Activated CD8-positive, alpha-beta memory T cell treated with anti-CD3 and anti-CD28 coated beads, Interleukin-2, amount 50 U/mL, for 1 hour (primary cell): ENCODE measurements at regions not wholly inside any gene's neighbourhood (a gene's known extent, or its start where the extent isn't known, plus 50 kb on each side); places are given as distances from the start of the nearest gene placed in this dataset.

Experiments
- DNase-seq: peaks from one replicate; pipeline ENCODE4 v3.0.0-alpha.2; 2020; ENCODE audit errors: extremely low read depth

GRCh38 chr21:27265949-27266348 is 299.1 kb upstream of the ADAMTS5 start:
- no peak for DNase-seq

- no peak for DNase-seq
These were observed 298.6 kb upstream of the ADAMTS5 start for GRCh38 chr21:27265492-27265891.

- no peak for DNase-seq
These were observed 294.8 kb upstream of the ADAMTS5 start for GRCh38 chr21:27261676-27262075.

- DNase-seq: no peak
These were observed 293.8 kb upstream of the ADAMTS5 start for GRCh38 chr21:27260728-27261127.

GRCh38 chr21:27258742-27259448 is 292.0 kb upstream of the ADAMTS5 start:
- no peak for DNase-seq

GRCh38 chr21:27257908-27258556 is 291.1 kb upstream of the ADAMTS5 start:
- no peak for DNase-seq

- DNase-seq: no peak
These were observed 290.3 kb upstream of the ADAMTS5 start for GRCh38 chr21:27257226-27257625.

GRCh38 chr21:27251752-27252151 is 284.9 kb upstream of the ADAMTS5 start:
- no peak for DNase-seq

- DNase-seq: no peak
These were observed 283.5 kb upstream of the ADAMTS5 start for GRCh38 chr21:27250366-27250765.

- no peak for DNase-seq
These were observed 281.9 kb upstream of the ADAMTS5 start for GRCh38 chr21:27248814-27249213.

GRCh38 chr21:27246741-27247140 is 279.9 kb upstream of the ADAMTS5 start:
- no peak for DNase-seq

GRCh38 chr21:27244776-27245175 is 277.9 kb upstream of the ADAMTS5 start:
- no peak for DNase-seq

- no peak for DNase-seq
These were observed 277.5 kb upstream of the ADAMTS5 start for GRCh38 chr21:27244352-27244751.

- no peak for DNase-seq
These were observed 274.0 kb upstream of the ADAMTS5 start for GRCh38 chr21:27240839-27241238.

- no peak for DNase-seq
These were observed 266.7 kb upstream of the ADAMTS5 start for GRCh38 chr21:27233514-27234115.

GRCh38 chr21:27225940-27226339 is 259.1 kb upstream of the ADAMTS5 start:
- DNase-seq: no peak

GRCh38 chr21:27225151-27225550 is 258.3 kb upstream of the ADAMTS5 start:
- DNase-seq: no peak

- no peak for DNase-seq
These were observed 257.3 kb upstream of the ADAMTS5 start for GRCh38 chr21:27224169-27224568.

GRCh38 chr21:27221077-27221476 is 254.2 kb upstream of the ADAMTS5 start:
- DNase-seq: no peak

- DNase-seq: no peak
These were observed 253.5 kb upstream of the ADAMTS5 start for GRCh38 chr21:27220416-27220815.

GRCh38 chr21:27219068-27219467 is 252.2 kb upstream of the ADAMTS5 start:
- no peak for DNase-seq

- DNase-seq: no peak
These were observed 246.4 kb upstream of the ADAMTS5 start for GRCh38 chr21:27213303-27213702.

- no peak for DNase-seq
These were observed 245.6 kb upstream of the ADAMTS5 start for GRCh38 chr21:27212441-27212840.
